Tibial nerve (tissue), 4 donors: ENCODE measurements at regions not wholly inside any gene's neighbourhood (a gene's known extent, or its start where the extent isn't known, plus 50 kb on each side); places are given as distances from the start of the nearest gene placed in this dataset.
"Not testable (repeated sequence)": the region's sequence is repeated elsewhere in the genome, so short reads cannot be mapped to it uniquely, and the experiment has no call there.

Experiments used
- CTCF ChIP-seq, 5 experiments: fragments of 200-600 bp in 3 of 5; fragments of 450-650 bp in 2 of 5; sonication (generic) in 3 of 5; IDR thresholded peaks; one replicate each; pipeline ENCODE4 v1.5.1; 2016 to 2019; ENCODE audit warnings: antibody characterized with exemption in 5 of 5, mild to moderate bottlenecking in 3 of 5, moderate library complexity in 2 of 5
- EP300 ChIP-seq, 2 donors: sonication (generic); formaldehyde crosslinking; IDR thresholded peaks; one replicate each; pipeline ENCODE4 v1.6.1; 2017; ENCODE audit warnings: antibody characterized with exemption in 2 of 2, mild to moderate bottlenecking in 1 of 2

GRCh38 chr9:67717830-67718388, 140.8 kb upstream of the ANKRD20A1 start:
- not testable (repeated sequence) for TF ChIP-seq CTCF, EP300 (IDR thresholded peaks at IDR 0.05)
